ENCODE measurements at regions not wholly inside any gene's neighbourhood (a gene's known extent, or its start where the extent isn't known, plus 50 kb on each side); places are given as distances from the start of the nearest gene placed in this dataset.

DNA sequence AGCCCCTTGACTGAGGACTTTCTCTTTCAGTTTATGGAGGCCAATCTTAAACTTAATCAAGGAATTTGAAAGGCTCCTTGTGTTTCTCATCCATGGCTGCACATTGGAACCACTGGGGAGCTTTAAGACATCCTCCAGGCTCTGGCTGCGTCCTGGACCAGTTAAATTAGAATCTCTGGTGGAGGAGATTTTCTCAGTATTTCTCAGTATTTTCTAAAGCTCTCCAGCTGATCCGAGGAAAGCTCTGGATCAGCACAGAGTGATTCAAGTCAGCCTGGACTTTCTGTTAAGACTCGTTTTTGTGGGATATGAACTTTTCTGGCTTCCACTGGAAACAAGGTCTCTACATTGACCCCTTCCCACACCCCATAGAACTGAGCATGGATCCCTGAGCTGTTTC, 249.8 kb downstream of the STK31 start:
- no peak overlapping the region for H3K27ac Mint-ChIP-seq
- H3K9me3 Mint-ChIP-seq = no peaks in the 10 kb centered on the region
- H3K4me3 Mint-ChIP-seq = no peak overlapping the region
- DNase-seq = no peak
- no peak overlapping the region for H3K27ac ChIP-seq (ENCODE audit: low read depth, low read length)
- H3K36me3 Mint-ChIP-seq = no peaks in the 10 kb centered on the region
- H3K27me3 Mint-ChIP-seq = no peaks in the 10 kb centered on the region
- no peaks in the 10 kb centered on the region for H3K4me1 Mint-ChIP-seq
- no peaks in the 10 kb centered on the region for H3K27me3 ChIP-seq (ENCODE audit: insufficient read depth, low read length, poor library complexity, severe bottlenecking)
- ChIA-PET CTCF (no interaction called here), POLR2A (no interaction called here)
- H3K4me1 ChIP-seq (ENCODE audit: insufficient read depth, low read length) = no peaks in the 10 kb centered on the region
- no peaks in the 10 kb centered on the region for H3K9me3 ChIP-seq (ENCODE audit: low read length)
- H3K36me3 ChIP-seq (ENCODE audit: insufficient read depth, low read length) = no peaks in the 10 kb centered on the region
- no peak overlapping the region for H3K4me3 ChIP-seq (ENCODE audit: low read length)

DNA sequence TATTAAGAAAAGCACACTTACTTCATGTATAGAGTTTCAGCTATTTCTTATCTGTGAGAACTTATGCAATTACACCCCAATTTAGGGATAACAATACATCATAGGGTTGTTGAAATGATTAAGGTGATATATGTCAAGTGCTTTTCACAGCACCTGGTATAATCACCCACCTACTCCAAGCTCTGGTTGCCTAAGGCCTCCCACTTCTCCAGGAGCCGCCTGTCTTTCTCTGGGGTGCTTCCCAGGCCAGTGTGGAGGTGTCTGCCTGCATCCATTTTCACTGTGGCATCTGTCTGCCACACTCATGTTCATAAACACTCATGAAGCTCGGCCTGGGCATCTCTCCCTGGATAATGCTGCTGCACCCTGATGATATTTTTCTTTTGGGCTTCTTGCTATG, 250.3 kb downstream of the STK31 start:
- ChIA-PET POLR2A (no interaction called here), CTCF (no interaction called here)
- H3K4me3 Mint-ChIP-seq = no peak overlapping the region
- no peaks in the 10 kb centered on the region for H3K4me1 Mint-ChIP-seq
- DNase-seq = no peak
- H3K36me3 Mint-ChIP-seq = no peaks in the 10 kb centered on the region
- H3K27ac Mint-ChIP-seq = no peak overlapping the region
- Histone ChIP-seq H3K4me3 (ENCODE audit: low read length) (no peak overlapping the region), H3K27me3 (ENCODE audit: insufficient read depth, low read length, poor library complexity, severe bottlenecking) (no peaks in the 10 kb centered on the region), H3K27ac (ENCODE audit: low read depth, low read length) (no peak overlapping the region), H3K9me3 (ENCODE audit: low read length) (no peaks in the 10 kb centered on the region), H3K4me1 (ENCODE audit: insufficient read depth, low read length) (no peaks in the 10 kb centered on the region), H3K36me3 (ENCODE audit: insufficient read depth, low read length) (no peaks in the 10 kb centered on the region)
- no peaks in the 10 kb centered on the region for H3K27me3 Mint-ChIP-seq
- no peaks in the 10 kb centered on the region for H3K9me3 Mint-ChIP-seq

DNA sequence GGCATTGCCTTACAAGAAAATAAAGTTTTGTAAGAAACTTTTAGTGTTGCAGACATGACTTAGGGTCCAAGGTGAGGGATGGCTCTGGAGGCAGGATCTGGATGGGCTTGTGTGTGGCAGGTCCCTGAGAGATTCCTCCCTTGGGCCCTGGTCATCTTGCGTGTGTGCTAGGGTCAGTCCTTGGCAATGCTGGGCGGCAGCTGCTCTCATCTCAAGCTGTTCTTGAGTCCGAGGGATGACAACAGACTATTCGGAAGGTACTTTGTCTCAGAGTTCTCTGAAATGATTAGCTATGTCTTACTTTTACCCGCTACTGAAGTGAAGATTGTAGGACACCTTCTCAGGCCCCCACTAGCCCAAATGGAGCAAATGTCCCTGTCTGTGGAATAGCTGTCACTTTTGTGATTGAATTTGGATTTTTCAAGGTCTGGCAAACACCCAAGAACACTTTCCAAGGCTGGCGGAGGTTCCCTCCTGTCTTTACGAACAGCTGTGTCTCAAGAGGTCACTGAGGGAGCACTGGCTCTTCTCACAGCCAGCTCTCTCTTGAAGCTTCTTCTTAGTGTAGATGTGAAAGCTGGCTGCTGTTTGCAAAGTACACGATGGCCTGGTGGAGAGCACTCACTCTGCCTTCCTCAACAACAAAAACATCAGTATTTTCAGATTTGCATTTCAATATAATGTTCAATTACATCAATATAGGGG, 253.6 kb downstream of the STK31 start:
- peaks cover 0 to 1% of the 10 kb centered on the region in 2 donors for H3K27me3 Mint-ChIP-seq
- H3K9me3 Mint-ChIP-seq = peaks cover 0 to 3% (median 0%) of the 10 kb centered on the region in 5 donors
- H3K4me3 Mint-ChIP-seq = no peak overlapping the region
- POLR2A ChIA-PET = no interaction called here
- no peaks in the 10 kb centered on the region for H3K4me1 ChIP-seq (ENCODE audit: insufficient read depth, low read length)
- no peak overlapping the region for H3K4me3 ChIP-seq (ENCODE audit: low read length)
- CTCF ChIA-PET = no interaction called here
- no peaks in the 10 kb centered on the region for H3K27me3 ChIP-seq (ENCODE audit: insufficient read depth, low read length, poor library complexity, severe bottlenecking)
- H3K9me3 ChIP-seq (ENCODE audit: low read length) = no peaks in the 10 kb centered on the region
- no peak overlapping the region for H3K27ac Mint-ChIP-seq
- no peaks in the 10 kb centered on the region for H3K36me3 ChIP-seq (ENCODE audit: insufficient read depth, low read length)
- DNase-seq = no peak
- no peaks in the 10 kb centered on the region for H3K36me3 Mint-ChIP-seq
- no peaks in the 10 kb centered on the region for H3K4me1 Mint-ChIP-seq
- H3K27ac ChIP-seq (ENCODE audit: low read depth, low read length) = no peak overlapping the region

DNA sequence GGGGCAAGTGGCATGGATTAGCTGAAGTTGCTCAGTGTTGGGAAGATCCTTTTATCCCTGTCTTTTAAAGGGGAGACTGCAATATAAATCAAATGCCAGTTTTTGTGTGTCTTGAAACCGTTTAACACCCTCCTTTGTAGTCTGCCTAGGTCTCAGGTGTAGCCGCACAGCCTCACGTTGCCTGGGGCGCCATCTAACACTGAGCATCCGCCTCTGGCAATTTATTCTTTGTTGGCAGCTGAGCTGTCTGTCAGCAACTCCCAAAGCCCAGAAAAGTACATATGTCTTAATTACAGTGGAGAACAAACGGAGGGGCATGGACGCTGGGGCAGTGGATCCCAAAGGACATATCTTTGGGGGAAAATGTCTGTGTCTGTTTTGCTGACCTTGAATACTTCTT, 254.7 kb downstream of the STK31 start:
- Histone ChIP-seq H3K9me3 (ENCODE audit: low read length) (no peaks in the 10 kb centered on the region), H3K4me1 (ENCODE audit: insufficient read depth, low read length) (no peaks in the 10 kb centered on the region), H3K27me3 (ENCODE audit: insufficient read depth, low read length, poor library complexity, severe bottlenecking) (no peaks in the 10 kb centered on the region), H3K27ac (ENCODE audit: low read depth, low read length) (no peak overlapping the region), H3K4me3 (ENCODE audit: low read length) (no peak overlapping the region), H3K36me3 (ENCODE audit: insufficient read depth, low read length) (no peaks in the 10 kb centered on the region)
- Mint-ChIP-seq H3K4me3 (no peak overlapping the region), H3K27me3 (peaks cover 0 to 1% of the 10 kb centered on the region in 2 donors), H3K9me3 (peaks cover 0 to 3% (median 0%) of the 10 kb centered on the region in 5 donors), H3K36me3 (no peaks in the 10 kb centered on the region), H3K27ac (no peak overlapping the region), H3K4me1 (no peaks in the 10 kb centered on the region)
- POLR2A ChIA-PET = no interaction called here
- DNase-seq = no peak
- CTCF ChIA-PET = no interaction called here

DNA sequence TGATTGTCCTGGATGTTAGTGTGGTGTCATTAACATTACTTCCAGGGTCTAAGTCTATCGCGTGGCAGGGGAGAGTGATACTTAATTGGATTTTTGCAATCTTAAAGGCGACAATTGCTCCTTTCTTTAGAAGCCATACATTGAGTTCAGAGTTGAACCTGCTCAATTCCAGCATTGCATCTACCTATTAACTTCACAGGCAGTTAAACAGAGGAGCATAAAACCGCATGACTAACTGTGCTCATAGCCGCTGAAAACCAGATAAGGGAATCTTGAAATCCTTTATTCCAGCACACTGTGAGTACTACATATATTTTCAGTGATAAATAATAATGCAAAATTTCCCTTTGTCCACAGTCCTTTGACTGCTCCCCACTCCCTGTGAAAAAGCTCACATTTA, 255.3 kb downstream of the STK31 start:
- H3K36me3 Mint-ChIP-seq = no peaks in the 10 kb centered on the region
- H3K4me3 Mint-ChIP-seq = no peak overlapping the region
- peaks cover 0 to 1% of the 10 kb centered on the region in 2 donors for H3K27me3 Mint-ChIP-seq
- peaks cover 0 to 3% (median 0%) of the 10 kb centered on the region in 5 donors for H3K9me3 Mint-ChIP-seq
- POLR2A ChIA-PET = no interaction called here
- no peaks in the 10 kb centered on the region for H3K4me1 Mint-ChIP-seq
- CTCF ChIA-PET = no interaction called here
- no peak overlapping the region for H3K27ac Mint-ChIP-seq
- no peaks in the 10 kb centered on the region for H3K9me3 ChIP-seq (ENCODE audit: low read length)
- H3K4me3 ChIP-seq (ENCODE audit: low read length) = no peak overlapping the region
- H3K27me3 ChIP-seq (ENCODE audit: insufficient read depth, low read length, poor library complexity, severe bottlenecking) = no peaks in the 10 kb centered on the region
- no peaks in the 10 kb centered on the region for H3K36me3 ChIP-seq (ENCODE audit: insufficient read depth, low read length)
- H3K27ac ChIP-seq (ENCODE audit: low read depth, low read length) = no peak overlapping the region
- DNase-seq = no peak
- no peaks in the 10 kb centered on the region for H3K4me1 ChIP-seq (ENCODE audit: insufficient read depth, low read length)

DNA sequence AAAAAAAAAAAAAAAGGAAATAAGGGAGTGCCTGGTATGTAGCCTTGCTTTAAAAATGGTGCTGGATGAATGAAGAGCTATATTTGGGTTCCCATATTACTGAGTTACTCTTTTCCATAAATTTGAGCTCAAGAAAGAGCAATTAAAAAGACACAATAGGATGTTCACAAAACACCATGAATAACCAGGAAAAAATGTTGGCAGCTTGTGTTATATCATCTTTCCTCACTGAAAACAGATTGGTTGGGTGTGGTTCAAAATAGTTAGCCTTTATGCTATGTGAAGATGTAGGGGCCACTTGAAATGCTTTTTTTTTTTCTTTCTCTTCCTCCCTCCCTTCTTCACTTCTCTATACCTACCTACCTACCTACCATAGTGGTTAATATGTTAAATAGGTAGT, 256.9 kb downstream of the STK31 start:
- Mint-ChIP-seq H3K27me3 (peaks cover 0 to 1% of the 10 kb centered on the region in 2 donors), H3K4me1 (no peaks in the 10 kb centered on the region), H3K27ac (no peak overlapping the region), H3K4me3 (no peak overlapping the region), H3K36me3 (no peaks in the 10 kb centered on the region), H3K9me3 (peaks cover 0 to 3% (median 0%) of the 10 kb centered on the region in 5 donors)
- CTCF ChIA-PET = no interaction called here
- H3K36me3 ChIP-seq (ENCODE audit: insufficient read depth, low read length) = no peaks in the 10 kb centered on the region
- no peaks in the 10 kb centered on the region for H3K4me1 ChIP-seq (ENCODE audit: insufficient read depth, low read length)
- DNase-seq = no peak
- POLR2A ChIA-PET = no interaction called here
- no peaks in the 10 kb centered on the region for H3K9me3 ChIP-seq (ENCODE audit: low read length)
- no peaks in the 10 kb centered on the region for H3K27me3 ChIP-seq (ENCODE audit: insufficient read depth, low read length, poor library complexity, severe bottlenecking)
- no peak overlapping the region for H3K27ac ChIP-seq (ENCODE audit: low read depth, low read length)
- H3K4me3 ChIP-seq (ENCODE audit: low read length) = no peak overlapping the region

DNA sequence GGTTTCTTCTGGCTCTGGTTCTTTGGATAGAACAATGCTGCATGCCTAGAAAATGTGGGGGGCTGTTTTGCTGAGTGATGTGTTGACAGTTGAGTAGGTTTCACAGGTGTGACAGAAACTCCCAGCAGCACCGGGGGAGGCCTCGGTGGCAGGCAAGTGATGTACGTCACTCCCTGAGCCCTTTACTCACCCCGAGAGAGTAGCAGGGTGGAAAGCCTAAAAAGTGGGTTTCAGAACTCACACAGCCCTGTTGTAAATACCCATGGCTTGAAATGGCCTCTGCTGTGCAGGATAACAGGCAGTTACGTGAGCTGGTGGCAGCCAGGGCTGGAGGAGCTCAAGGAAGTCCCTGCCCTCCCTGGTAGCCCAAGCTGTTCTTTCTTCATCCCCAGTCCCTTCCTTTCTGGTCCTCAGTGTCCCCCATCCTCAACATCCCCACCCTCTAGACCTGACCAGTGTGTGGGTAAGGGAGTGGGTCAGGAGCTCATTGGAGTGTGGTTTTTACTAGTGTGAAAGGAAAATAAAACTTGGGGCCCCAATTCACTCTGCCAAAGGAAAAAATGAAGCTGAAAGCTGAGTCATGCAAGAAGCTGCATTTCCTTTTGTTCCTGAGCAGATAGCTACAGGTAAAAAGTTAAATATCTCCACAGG, 258.1 kb downstream of the STK31 start:
- H3K27ac ChIP-seq (ENCODE audit: low read depth, low read length) = no peak overlapping the region
- Mint-ChIP-seq H3K27me3 (peaks cover 0 to 1% of the 10 kb centered on the region in 2 donors), H3K36me3 (no peaks in the 10 kb centered on the region), H3K27ac (no peak overlapping the region), H3K4me1 (no peaks in the 10 kb centered on the region), H3K9me3 (peaks cover 0 to 3% (median 0%) of the 10 kb centered on the region in 5 donors), H3K4me3 (no peak overlapping the region)
- no peaks in the 10 kb centered on the region for H3K4me1 ChIP-seq (ENCODE audit: insufficient read depth, low read length)
- H3K36me3 ChIP-seq (ENCODE audit: insufficient read depth, low read length) = no peaks in the 10 kb centered on the region
- no peaks in the 10 kb centered on the region for H3K27me3 ChIP-seq (ENCODE audit: insufficient read depth, low read length, poor library complexity, severe bottlenecking)
- ChIA-PET CTCF (no interaction called here), POLR2A (no interaction called here)
- no peak overlapping the region for H3K4me3 ChIP-seq (ENCODE audit: low read length)
- H3K9me3 ChIP-seq (ENCODE audit: low read length) = no peaks in the 10 kb centered on the region
- DNase-seq = no peak

DNA sequence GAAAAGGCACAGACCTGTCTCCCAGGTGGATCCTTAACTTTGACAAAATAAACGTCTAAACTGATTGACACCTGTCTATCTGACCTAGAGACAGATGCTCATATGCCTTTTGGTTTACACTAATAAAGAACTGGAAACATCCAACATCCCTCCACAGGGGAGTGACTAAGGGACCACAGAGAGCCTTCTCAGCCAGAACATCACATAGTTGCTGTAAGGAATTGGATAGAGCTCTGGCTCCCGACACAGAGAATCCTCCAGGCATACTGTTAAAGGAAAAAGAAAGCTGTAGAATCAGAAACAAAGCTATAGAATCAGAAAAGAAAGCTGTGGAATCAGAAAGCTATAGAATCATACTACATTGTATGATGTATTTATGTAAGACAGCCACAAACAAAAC, 258.8 kb downstream of the STK31 start:
- no peaks in the 10 kb centered on the region for H3K36me3 Mint-ChIP-seq
- peaks cover 0 to 3% (median 0%) of the 10 kb centered on the region in 5 donors for H3K9me3 Mint-ChIP-seq
- no peaks in the 10 kb centered on the region for H3K36me3 ChIP-seq (ENCODE audit: insufficient read depth, low read length)
- H3K27ac Mint-ChIP-seq = no peak overlapping the region
- H3K4me3 ChIP-seq (ENCODE audit: low read length) = no peak overlapping the region
- no peaks in the 10 kb centered on the region for H3K4me1 ChIP-seq (ENCODE audit: insufficient read depth, low read length)
- H3K9me3 ChIP-seq (ENCODE audit: low read length) = no peaks in the 10 kb centered on the region
- no peaks in the 10 kb centered on the region for H3K4me1 Mint-ChIP-seq
- peaks cover 0 to 1% of the 10 kb centered on the region in 2 donors for H3K27me3 Mint-ChIP-seq
- no peak for DNase-seq
- CTCF ChIA-PET = no interaction called here
- H3K27ac ChIP-seq (ENCODE audit: low read depth, low read length) = no peak overlapping the region
- H3K4me3 Mint-ChIP-seq = no peak overlapping the region
- H3K27me3 ChIP-seq (ENCODE audit: insufficient read depth, low read length, poor library complexity, severe bottlenecking) = no peaks in the 10 kb centered on the region
- POLR2A ChIA-PET = no interaction called here

Measured in CD8-positive, alpha-beta memory T cell (primary cell).